Trophoblast cell (in vitro differentiated cells and primary cell): ENCODE measurements at regions not wholly inside any gene's neighbourhood (a gene's known extent, or its start where the extent isn't known, plus 50 kb on each side); places are given as distances from the start of the nearest gene placed in this dataset.

Source experiments
- DNase-seq, 2 donors: peaks; one replicate each; pipeline ENCODE4 v3.0.0-alpha.2; 2016
- H2AFZ ChIP-seq: 2 replicates; pipeline ENCODE4 v1.6.1; 2013; ENCODE audit warnings: low read length, moderate library complexity, mild to moderate bottlenecking; ENCODE audit not compliant: insufficient read depth, poor library complexity
- H2AK5ac ChIP-seq: 2 replicates; pipeline ENCODE4 v1.6.1; 2013; ENCODE audit warnings: mild to moderate bottlenecking, low read length
- H2BK120ac ChIP-seq: 2 replicates; pipeline ENCODE4 v1.6.1; 2013; ENCODE audit warnings: low read length, mild to moderate bottlenecking, moderate library complexity; ENCODE audit not compliant: insufficient read depth, poor library complexity
- H2BK12ac ChIP-seq: 2 replicates; pipeline ENCODE4 v1.6.1; 2013; ENCODE audit warnings: mild to moderate bottlenecking, low read length, moderate library complexity
- H2BK5ac ChIP-seq: 2 replicates; pipeline ENCODE4 v1.6.1; 2013; ENCODE audit warnings: low read length, low read depth, moderate library complexity, mild to moderate bottlenecking; ENCODE audit not compliant: poor library complexity
- H3K14ac ChIP-seq: 2 replicates; pipeline ENCODE4 v1.6.1; 2013; ENCODE audit warnings: mild to moderate bottlenecking, low read length
- H3K18ac ChIP-seq: 2 replicates; pipeline ENCODE4 v1.6.1; 2013; ENCODE audit warnings: mild to moderate bottlenecking, low read length
- H3K23ac ChIP-seq: 2 replicates; pipeline ENCODE4 v1.6.1; 2013; ENCODE audit warnings: low read length
- H3K27ac ChIP-seq: 2 replicates; pipeline ENCODE4 v1.5.1; 2013; ENCODE audit warnings: low read depth, mild to moderate bottlenecking, inconsistent platforms, low read length, moderate library complexity
- H3K27me3 ChIP-seq: 2 replicates; pipeline ENCODE4 v1.6.1; 2013; ENCODE audit warnings: inconsistent platforms, mild to moderate bottlenecking, low read length, moderate library complexity; ENCODE audit not compliant: insufficient read depth
- H3K36me3 ChIP-seq, 2 experiments: 1 replicate in 1 of 2; 2 replicates in 1 of 2; pipeline ENCODE4 v1.6.1; 2013; ENCODE audit warnings: low read length in 2 of 2, mild to moderate bottlenecking in 2 of 2, moderate library complexity in 1 of 2; ENCODE audit not compliant: insufficient read depth in 2 of 2, control insufficient read depth in 1 of 2
- H3K4ac ChIP-seq: 2 replicates; pipeline ENCODE4 v1.6.1; 2013; ENCODE audit warnings: low read depth, mild to moderate bottlenecking, low read length, moderate library complexity
- H3K4me1 ChIP-seq, 2 experiments: 1 replicate in 1 of 2; 2 replicates in 1 of 2; pipeline ENCODE4 v1.6.1; 2013; ENCODE audit warnings: low read length in 2 of 2, mild to moderate bottlenecking in 2 of 2, moderate library complexity in 1 of 2; ENCODE audit not compliant: insufficient read depth in 2 of 2, control insufficient read depth in 1 of 2
- H3K4me2 ChIP-seq: 2 replicates; pipeline ENCODE4 v1.6.1; 2013; ENCODE audit warnings: inconsistent platforms, mild to moderate bottlenecking, low read length, moderate library complexity
- H3K4me3 ChIP-seq: 2 replicates; pipeline ENCODE4 v1.5.1; 2013; ENCODE audit warnings: mild to moderate bottlenecking, low read depth, low read length, inconsistent platforms
- H3K79me1 ChIP-seq: one replicate; pipeline ENCODE4 v1.6.1; 2013; ENCODE audit warnings: low read length
- H3K79me2 ChIP-seq: 2 replicates; pipeline ENCODE4 v1.6.1; 2013; ENCODE audit warnings: low read length, mild to moderate bottlenecking; ENCODE audit not compliant: control insufficient read depth, insufficient read depth, poor library complexity
- H3K9ac ChIP-seq: 2 replicates; pipeline ENCODE4 v1.6.1; 2013; ENCODE audit warnings: mild to moderate bottlenecking, low read length
- H3K9me3 ChIP-seq: 2 replicates; pipeline ENCODE4 v1.6.1; 2013; ENCODE audit warnings: low read depth, mild to moderate bottlenecking, control low read depth, inconsistent platforms, low read length; ENCODE audit not compliant: insufficient read depth
- H4K12ac ChIP-seq: 2 replicates; pipeline ENCODE4 v1.6.1; 2013; ENCODE audit warnings: low read depth, mild to moderate bottlenecking, low read length, moderate library complexity
- H4K8ac ChIP-seq: 2 replicates; pipeline ENCODE4 v1.6.1; 2013; ENCODE audit warnings: low read depth, mild to moderate bottlenecking, low read length, moderate library complexity
- H4K91ac ChIP-seq: one replicate; pipeline ENCODE4 v1.6.1; 2013; ENCODE audit warnings: low read depth, mild to moderate bottlenecking, low read length, moderate library complexity
- WGBS: extraction: QIAGEN DNeasy Blood & Tissue Kit; methylation state at CpG from one replicate; pipeline ENCODE4 v1.1.7; 2013; ENCODE audit warnings: missing lambda C conversion rate; ENCODE audit not compliant: insufficient read length, insufficient coverage; ENCODE audit errors: extremely low coverage; 5-methylcytosine and 5-hydroxymethylcytosine counted together

DNA sequence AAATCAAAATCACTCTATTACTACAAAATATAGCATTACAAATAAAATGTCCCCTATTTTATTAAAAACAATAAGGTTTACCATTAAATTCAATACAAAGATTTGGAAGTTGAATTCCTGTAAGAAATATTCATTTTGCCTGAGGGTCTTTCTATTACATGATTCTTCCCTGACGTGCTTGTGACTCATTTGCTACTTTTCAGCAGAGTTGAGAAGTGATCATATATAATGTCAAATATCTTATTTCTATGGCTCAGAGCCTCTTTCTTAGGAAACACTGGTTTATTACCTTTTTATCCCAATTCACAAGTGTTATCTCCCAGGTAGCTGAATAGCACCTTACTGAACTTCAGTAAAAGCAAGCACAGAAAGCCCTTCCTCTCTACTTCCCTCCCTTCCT lies 65.2 kb upstream of the CNTN5 start:
- Histone ChIP-seq H4K91ac (no peak overlapping the region), H3K27ac (no peak overlapping the region), H2BK120ac (no peak overlapping the region), H2BK12ac (no peak overlapping the region), H3K9ac (no peak overlapping the region), H3K14ac (no peak overlapping the region), H4K8ac (no peak overlapping the region), H3K18ac (no peak overlapping the region), H3K4me1 (no peaks in the 10 kb centered on the region), H3K23ac (no peak overlapping the region), H3K9me3 (no peaks in the 10 kb centered on the region), H3K79me1 (no peaks in the 10 kb centered on the region), H2AFZ (no peak overlapping the region), H3K36me3 (no peaks in the 10 kb centered on the region), H2AK5ac (no peak overlapping the region), H3K4ac (no peak overlapping the region), H3K4me2 (no peak overlapping the region), H4K12ac (no peak overlapping the region), H3K27me3 (no peaks in the 10 kb centered on the region), H2BK5ac (no peak overlapping the region), H3K4me3 (no peak overlapping the region), H3K79me2 (no peaks in the 10 kb centered on the region)
- WGBS = no CpG with 5 or more reads among the region's 1 CpG
- no peak for DNase-seq

DNA sequence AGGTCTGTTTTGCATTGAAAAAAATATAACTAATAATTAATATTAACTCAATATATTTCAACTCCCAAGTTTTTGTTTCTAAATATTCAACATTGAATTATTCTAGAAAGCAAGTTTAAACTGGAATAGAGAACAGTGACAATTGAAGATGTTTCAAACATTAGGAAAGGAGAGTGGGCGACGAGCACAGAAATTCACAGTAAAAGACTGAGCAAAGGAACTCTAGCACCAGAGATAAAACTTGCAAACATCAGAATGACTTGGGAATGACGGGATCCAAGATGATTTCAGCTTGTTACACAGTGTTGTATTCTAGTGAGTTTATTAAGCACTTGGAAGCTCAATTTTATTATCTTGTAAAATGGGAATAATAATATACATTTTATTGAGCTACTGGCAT lies 56.6 kb upstream of the CNTN5 start:
- Histone ChIP-seq H3K9ac (no peak overlapping the region), H3K14ac (no peak overlapping the region), H3K18ac (no peak overlapping the region), H2BK120ac (no peak overlapping the region), H2AK5ac (no peak overlapping the region), H3K79me2 (no peaks in the 10 kb centered on the region), H3K9me3 (no peaks in the 10 kb centered on the region), H3K4me1 (no peaks in the 10 kb centered on the region), H4K12ac (no peak overlapping the region), H2BK12ac (no peak overlapping the region), H4K91ac (no peak overlapping the region), H3K4ac (no peak overlapping the region), H3K79me1 (no peaks in the 10 kb centered on the region), H2BK5ac (no peak overlapping the region), H3K4me2 (no peak overlapping the region), H2AFZ (no peak overlapping the region), H3K23ac (no peak overlapping the region), H3K27ac (no peak overlapping the region), H3K36me3 (no peaks in the 10 kb centered on the region), H3K4me3 (no peak overlapping the region), H3K27me3 (no peaks in the 10 kb centered on the region), H4K8ac (no peak overlapping the region)
- WGBS = no CpG with 5 or more reads among the region's 3 CpGs
- DNase-seq = no peak

DNA sequence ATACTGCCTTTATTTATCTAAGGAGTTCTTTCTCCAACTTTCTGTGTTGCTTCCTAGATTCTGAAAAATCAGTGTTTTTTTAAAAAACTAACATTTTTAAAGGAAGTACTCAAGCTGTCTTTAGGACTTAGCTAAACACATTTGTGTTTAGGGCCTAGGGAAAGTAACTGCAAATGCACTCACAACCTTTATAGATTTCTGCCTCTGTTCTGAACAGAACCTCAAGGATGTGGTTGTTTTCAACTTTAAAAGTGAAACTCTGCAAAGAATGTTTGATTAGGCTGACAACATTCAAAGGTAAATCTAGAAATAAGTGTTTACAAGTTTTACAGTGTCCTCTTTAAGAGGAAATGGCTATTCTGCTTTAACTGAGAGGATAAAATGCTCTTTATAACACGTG lies 55.4 kb upstream of the CNTN5 start:
- H3K79me2 ChIP-seq = no peaks in the 10 kb centered on the region
- no CpG with 5 or more reads among the region's 1 CpG for WGBS
- no peak overlapping the region for H3K23ac ChIP-seq
- H2BK12ac ChIP-seq = no peak overlapping the region
- no peaks in the 10 kb centered on the region for H3K27me3 ChIP-seq
- no peak overlapping the region for H4K91ac ChIP-seq
- H4K12ac ChIP-seq = no peak overlapping the region
- H3K36me3 ChIP-seq = no peaks in the 10 kb centered on the region
- no peak overlapping the region for H2BK120ac ChIP-seq
- H3K4me2 ChIP-seq = no peak overlapping the region
- no peaks in the 10 kb centered on the region for H3K79me1 ChIP-seq
- H3K4me1 ChIP-seq = no peaks in the 10 kb centered on the region
- no peak overlapping the region for H2BK5ac ChIP-seq
- H3K18ac ChIP-seq = no peak overlapping the region
- no peak overlapping the region for H3K4me3 ChIP-seq
- H3K9me3 ChIP-seq = no peaks in the 10 kb centered on the region
- no peak overlapping the region for H3K4ac ChIP-seq
- no peak overlapping the region for H3K9ac ChIP-seq
- no peak overlapping the region for H3K27ac ChIP-seq
- no peak overlapping the region for H3K14ac ChIP-seq
- H4K8ac ChIP-seq = no peak overlapping the region
- no peak overlapping the region for H2AK5ac ChIP-seq
- no peak for DNase-seq
- no peak overlapping the region for H2AFZ ChIP-seq

DNA sequence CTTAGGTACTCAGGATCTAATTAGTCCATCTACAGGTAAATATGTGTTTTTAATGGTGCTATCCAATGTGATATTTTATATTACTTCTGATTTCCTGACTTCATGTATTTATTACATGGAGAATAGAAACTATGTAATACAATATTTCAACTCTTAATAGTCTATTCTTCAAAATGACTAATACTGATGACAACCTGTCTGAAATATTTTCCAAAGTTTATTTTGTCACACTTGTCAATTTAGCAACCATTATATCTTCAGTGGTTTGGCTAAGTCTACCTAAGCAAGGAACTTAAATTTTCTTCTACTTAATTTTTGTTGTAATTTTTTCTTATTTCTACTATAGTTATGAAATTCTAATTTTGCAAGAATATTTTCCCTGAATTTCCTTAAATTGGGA lies 55.0 kb upstream of the CNTN5 start:
- H4K91ac ChIP-seq = no peak overlapping the region
- no peak overlapping the region for H3K18ac ChIP-seq
- no peak overlapping the region for H4K8ac ChIP-seq
- H2BK12ac ChIP-seq = no peak overlapping the region
- no peak overlapping the region for H3K4me2 ChIP-seq
- H2AK5ac ChIP-seq = no peak overlapping the region
- H2BK120ac ChIP-seq = no peak overlapping the region
- H3K79me2 ChIP-seq = no peaks in the 10 kb centered on the region
- no peak for DNase-seq
- H3K36me3 ChIP-seq = no peaks in the 10 kb centered on the region
- no peak overlapping the region for H3K27ac ChIP-seq
- no peak overlapping the region for H4K12ac ChIP-seq
- H3K4ac ChIP-seq = no peak overlapping the region
- no peaks in the 10 kb centered on the region for H3K9me3 ChIP-seq
- H3K4me3 ChIP-seq = no peak overlapping the region
- no peak overlapping the region for H3K23ac ChIP-seq
- H3K9ac ChIP-seq = no peak overlapping the region
- no peak overlapping the region for H2AFZ ChIP-seq
- H3K79me1 ChIP-seq = no peaks in the 10 kb centered on the region
- H3K27me3 ChIP-seq = no peaks in the 10 kb centered on the region
- H3K4me1 ChIP-seq = no peaks in the 10 kb centered on the region
- H3K14ac ChIP-seq = no peak overlapping the region
- no peak overlapping the region for H2BK5ac ChIP-seq

DNA sequence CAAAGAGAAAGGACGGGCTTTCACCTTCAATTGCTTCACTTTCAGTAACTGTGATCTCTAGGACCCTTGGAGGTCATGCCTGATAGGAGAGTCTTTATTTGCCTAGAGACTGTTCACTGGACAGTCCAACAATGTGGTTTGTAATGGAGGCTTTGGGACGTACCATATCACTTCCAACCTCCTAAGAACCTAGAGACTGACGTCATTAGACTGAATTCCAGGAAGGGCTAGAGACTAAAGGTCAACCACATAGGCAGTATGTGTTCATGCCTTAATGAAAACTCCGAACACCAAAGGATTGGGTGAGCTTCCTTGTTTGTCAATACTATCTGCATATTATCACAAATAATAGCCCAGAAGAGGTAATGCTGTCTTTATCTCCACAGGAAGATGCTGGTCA lies 53.7 kb upstream of the CNTN5 start:
- Histone ChIP-seq H3K18ac (no peak overlapping the region), H3K9ac (no peak overlapping the region), H3K27ac (no peak overlapping the region), H3K79me1 (no peaks in the 10 kb centered on the region), H3K4ac (no peak overlapping the region), H3K27me3 (no peaks in the 10 kb centered on the region), H4K12ac (no peak overlapping the region), H3K4me1 (no peaks in the 10 kb centered on the region), H4K8ac (no peak overlapping the region), H3K4me2 (no peak overlapping the region), H3K23ac (no peak overlapping the region), H3K79me2 (no peaks in the 10 kb centered on the region), H2AK5ac (no peak overlapping the region), H3K4me3 (no peak overlapping the region), H3K36me3 (no peaks in the 10 kb centered on the region), H3K9me3 (no peaks in the 10 kb centered on the region), H2BK12ac (no peak overlapping the region), H2BK5ac (no peak overlapping the region), H3K14ac (no peak overlapping the region), H4K91ac (no peak overlapping the region), H2AFZ (no peak overlapping the region), H2BK120ac (no peak overlapping the region)
- DNase-seq = no peak
- WGBS = no CpG with 5 or more reads among the region's 4 CpGs
